ENCODE measurements at regions not wholly inside any gene's neighbourhood (a gene's known extent, or its start where the extent isn't known, plus 50 kb on each side); places are given as distances from the start of the nearest gene placed in this dataset.
"Not testable (repeated sequence)": the region's sequence is repeated elsewhere in the genome, so short reads cannot be mapped to it uniquely, and the experiment has no call there.

GRCh38 chr16:8453359-8453758, 137.0 kb downstream of the TMEM114 start:
- DNase-seq (ENCODE audit: low spot score) = no peak

GRCh38 chr16:8452941-8453340, 137.4 kb downstream of the TMEM114 start:
- no peak for DNase-seq (ENCODE audit: low spot score)

- no peak for DNase-seq (ENCODE audit: low spot score)
These were observed 153.4 kb downstream of the TMEM114 start for GRCh38 chr16:8436931-8437330.

GRCh38 chr16:8431783-8432182, 158.5 kb downstream of the TMEM114 start:
- DNase-seq (ENCODE audit: low spot score) = no peak

GRCh38 chr16:8430401-8430800, 159.9 kb downstream of the TMEM114 start:
- DNase-seq (ENCODE audit: low spot score) = no peak

GRCh38 chr16:8426569-8426968, 163.7 kb downstream of the TMEM114 start:
- DNase-seq (ENCODE audit: low spot score) = no peak

- no peak for DNase-seq (ENCODE audit: low spot score)
These were observed 173.2 kb downstream of the TMEM114 start for GRCh38 chr16:8417145-8417544.

GRCh38 chr16:8408855-8409567, 181.3 kb downstream of the TMEM114 start:
- DNase-seq (ENCODE audit: low spot score) = no peak

- DNase-seq (ENCODE audit: low spot score) = no peak
These were observed 183.0 kb downstream of the TMEM114 start for GRCh38 chr16:8407351-8407750.

- DNase-seq (ENCODE audit: low spot score) = no peak
These were observed 186.1 kb downstream of the TMEM114 start for GRCh38 chr16:8403978-8404749.

- DNase-seq (ENCODE audit: low spot score) = no peak
These were observed 187.1 kb downstream of the TMEM114 start for GRCh38 chr16:8402981-8403843.

GRCh38 chr16:8400683-8401082, 189.6 kb downstream of the TMEM114 start:
- DNase-seq (ENCODE audit: low spot score) = not testable (repeated sequence)

GRCh38 chr16:8398548-8398947, 191.8 kb downstream of the TMEM114 start:
- DNase-seq (ENCODE audit: low spot score) = no peak

- DNase-seq (ENCODE audit: low spot score) = no peak
These were observed 193.1 kb downstream of the TMEM114 start for GRCh38 chr16:8397223-8397622.

GRCh38 chr16:8396463-8396862, 193.8 kb downstream of the TMEM114 start:
- no peak for DNase-seq (ENCODE audit: low spot score)

- DNase-seq (ENCODE audit: low spot score) = no peak
These were observed 199.1 kb downstream of the TMEM114 start for GRCh38 chr16:8391257-8391656.

- no peak for DNase-seq (ENCODE audit: low spot score)
These were observed 201.6 kb downstream of the TMEM114 start for GRCh38 chr16:8388684-8389083.

GRCh38 chr16:8381814-8382213, 208.5 kb downstream of the TMEM114 start:
- no peak for DNase-seq (ENCODE audit: low spot score)

GRCh38 chr16:8380311-8380710, 210.0 kb downstream of the TMEM114 start:
- no peak for DNase-seq (ENCODE audit: low spot score)

GRCh38 chr16:8377864-8378263, 212.4 kb downstream of the TMEM114 start:
- DNase-seq (ENCODE audit: low spot score) = no peak

GRCh38 chr16:8376858-8377257, 213.5 kb downstream of the TMEM114 start:
- no peak for DNase-seq (ENCODE audit: low spot score)

GRCh38 chr16:8376430-8376829, 213.9 kb downstream of the TMEM114 start:
- DNase-seq (ENCODE audit: low spot score) = no peak

- no peak for DNase-seq (ENCODE audit: low spot score)
These were observed 215.1 kb downstream of the TMEM114 start for GRCh38 chr16:8375232-8375587.

Data from AG08396 (cell line).